GM12878 (cell line): ENCODE measurements at regions not wholly inside any gene's neighbourhood (a gene's known extent, or its start where the extent isn't known, plus 50 kb on each side); places are given as distances from the start of the nearest gene placed in this dataset.

ENCODE experiments used
- ATAC-seq: fragments of 200-7000 bp; cut with Tn5 transposase; 3 replicates; pipeline ENCODE4 v1.9.1; 2020; ENCODE audit warnings: mild to moderate bottlenecking, moderate library complexity
- BruUV-seq: library from RNA; stranded (reverse); fragments of 400-500 nt; replicated peaks from 2 replicates; lab custom pipeline; 2021; lab: Mats Ljungman, UMichigan
- CTCF ChIA-PET: fragments of 300-600 bp; sonication (Branson Sonifier 250); formaldehyde crosslinking; extraction: SDS; loops from one replicate; lab custom pipeline; 2021; ENCODE audit warnings: inconsistent platforms; lab: Yijun Ruan, JAX
- POLR2A ChIA-PET: fragments of 350-600 bp; formaldehyde crosslinking; extraction: SDS; loops from one replicate; lab custom pipeline; 2021; ENCODE audit warnings: inconsistent platforms; lab: Charles Lee
- RAD21 ChIA-PET: fragments of 300-600 bp; sonication (Branson Sonifier 250); formaldehyde crosslinking; loops from one replicate; lab custom pipeline; 2023; ENCODE audit warnings: antibody characterized with exemption; ENCODE audit not compliant: unreplicated experiment; lab: Charles Lee
- SMC1A ChIA-PET: fragments of 300-600 bp; sonication (Branson Sonifier 250); formaldehyde crosslinking; loops from one replicate; lab custom pipeline; 2023; ENCODE audit not compliant: unreplicated experiment, uncharacterized antibody; lab: Charles Lee
- DNase-seq: peaks from one replicate; pipeline ENCODE4 v3.0.0-alpha.2; 2011; ENCODE audit warnings: low read depth, low spot score
- FAIRE-seq: peaks from 3 replicates; lab custom pipeline; 2011; peaks lifted over from hg19 to GRCh38; lab: Jason Lieb, UNC
- H2AFZ ChIP-seq: 2 replicates; pipeline ENCODE4 v1.6.0; 2011; ENCODE audit warnings: low read depth, low read length, control low read depth; ENCODE audit not compliant: control insufficient read depth
- H3K27ac ChIP-seq: 2 replicates; pipeline ENCODE4 v1.5.1; 2011; ENCODE audit warnings: control low read depth; ENCODE audit not compliant: control insufficient read depth, insufficient read depth
- H3K27me3 ChIP-seq, 2 experiments: replicated peaks in 1 of 2; 2 replicates each; pipeline versions ENCODE4 v1.6.0 to v1.6.1; 2011; ENCODE audit warnings: low read length in 1 of 2; ENCODE audit not compliant: control insufficient read depth in 2 of 2, insufficient read depth in 2 of 2
- H3K36me3 ChIP-seq, 2 experiments: 2 replicates each; pipeline ENCODE4 v1.5.1; 2011; ENCODE audit warnings: low read length in 1 of 2; ENCODE audit not compliant: control insufficient read depth in 2 of 2, insufficient read depth in 2 of 2
- H3K4me1 ChIP-seq: 2 replicates; pipeline ENCODE4 v1.6.1; 2011; ENCODE audit warnings: mild to moderate bottlenecking, low read length, moderate library complexity, mixed read lengths; ENCODE audit not compliant: control insufficient read depth, insufficient read depth
- H3K4me2 ChIP-seq: 2 replicates; pipeline ENCODE4 v1.6.0; 2011; ENCODE audit warnings: control low read depth; ENCODE audit not compliant: control insufficient read depth, insufficient read depth
- H3K4me3 ChIP-seq: fragments of 200-600 bp; sonication (generic); 2 replicates; pipeline ENCODE4 v1.5.1; 2016
- H3K79me2 ChIP-seq: 2 replicates; pipeline ENCODE4 v1.6.0; 2011; ENCODE audit warnings: low read length; ENCODE audit not compliant: control insufficient read depth, insufficient read depth
- H3K9ac ChIP-seq: 2 replicates; pipeline ENCODE4 v1.8.0; 2011; ENCODE audit warnings: low read length, control low read depth, mixed read lengths; ENCODE audit not compliant: control insufficient read depth, insufficient read depth
- H3K9me3 ChIP-seq: replicated peaks from 3 replicates; pipeline ENCODE4 v1.5.1; 2011; ENCODE audit warnings: mild to moderate bottlenecking, low read length; ENCODE audit not compliant: control insufficient read depth, insufficient read depth
- H4K20me1 ChIP-seq: 2 replicates; pipeline ENCODE4 v1.6.0; 2011; ENCODE audit not compliant: control insufficient read depth, insufficient read depth
- CEBPB ChIP-seq, 2 experiments: fragments of 150-350 bp in 1 of 2; IDR thresholded peaks; 2 replicates each; pipeline ENCODE4 v1.6.1; 2012 to 2014; ENCODE audit warnings: low read depth in 2 of 2, low read length in 2 of 2, borderline replicate concordance in 1 of 2, inconsistent platforms in 1 of 2
- CHD2 ChIP-seq: IDR thresholded peaks from 2 replicates; pipeline ENCODE4 v1.6.1; 2011; ENCODE audit warnings: low read depth, low read length, improper control_type of control experiment, borderline replicate concordance
- CHD4 ChIP-seq: fragments of 200-600 bp; sonication (generic); IDR thresholded peaks from 2 replicates; pipeline ENCODE4 v1.6.1; 2016; ENCODE audit warnings: mild to moderate bottlenecking
- DPF2 ChIP-seq: fragments of 450-650 bp; IDR thresholded peaks from 2 replicates; pipeline ENCODE4 v1.6.1; 2017; ENCODE audit warnings: mild to moderate bottlenecking
- EGR1 ChIP-seq, 2 experiments: IDR thresholded peaks; 1 replicate in 1 of 2; 2 replicates in 1 of 2; pipeline ENCODE4 v1.6.1; 2011 to 2012; ENCODE audit warnings: low read depth in 2 of 2, low read length in 2 of 2, borderline replicate concordance in 1 of 2, mild to moderate bottlenecking in 1 of 2, moderate library complexity in 1 of 2
- KAT2A ChIP-seq: conservative IDR thresholded peaks from 2 replicates; pipeline ENCODE4 v1.6.1; 2011; ENCODE audit warnings: low read depth, low read length; ENCODE audit not compliant: control insufficient read depth
- RB1 ChIP-seq: fragments of 450-650 bp; formaldehyde crosslinking; IDR thresholded peaks from 2 replicates; pipeline ENCODE4 v1.6.1; 2017; ENCODE audit warnings: mild to moderate bottlenecking, borderline replicate concordance
- SPI1 ChIP-seq: IDR thresholded peaks from 2 replicates; pipeline ENCODE4 v1.6.1; 2011; ENCODE audit warnings: low read depth, mild to moderate bottlenecking, low read length, moderate library complexity, borderline replicate concordance; ENCODE audit not compliant: insufficient read depth
- YY1 ChIP-seq: IDR thresholded peaks from 2 replicates; pipeline ENCODE4 v1.6.1; 2011; ENCODE audit warnings: low read depth, mild to moderate bottlenecking, low read length
- WGBS: methylation state at CpG from one replicate; pipeline ENCODE4 v1.1.6; 2016; ENCODE audit warnings: low lambda C conversion rate; ENCODE audit not compliant: insufficient replicate concordance, insufficient coverage; ENCODE audit errors: missing lambda C conversion rate; 5-methylcytosine and 5-hydroxymethylcytosine counted together
- in situ Hi-C: fragments of 300-500 bp; cut with MboI; formaldehyde crosslinking; loops from 9 replicates; pipeline ENCODE4 v1.14.3; 2018; ENCODE audit warnings: mixed read lengths
- intact Hi-C: fragments of 100-400 bp; cut with micrococcal nuclease; formaldehyde crosslinking; loops from one replicate; pipeline ENCODE4 v1.14.2; 2022; ENCODE audit not compliant: unreplicated experiment
- TF ChIP-seq, protein P1 (sequence below): fragments of 150-350 bp; IDR thresholded peaks from 2 replicates; pipeline ENCODE4 v1.6.1; 2014; ENCODE audit warnings: mild to moderate bottlenecking, low read depth, low read length

DNA sequence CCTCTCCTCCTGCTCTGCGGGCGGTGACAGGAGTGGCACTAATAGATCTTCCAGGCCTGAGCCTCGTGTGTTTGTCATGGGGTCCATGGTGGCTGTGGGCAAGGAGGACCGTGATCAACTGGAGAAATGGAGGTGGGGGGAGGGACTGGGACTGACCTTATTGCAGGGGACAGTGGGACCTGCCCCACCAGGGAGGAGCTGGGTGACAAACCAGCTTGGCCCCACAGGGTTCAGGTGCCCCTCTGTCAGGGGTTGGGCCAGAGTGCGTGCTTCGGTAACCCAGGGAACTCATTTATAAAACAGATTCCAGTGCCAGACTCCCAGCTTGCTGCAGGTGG is 366.5 kb downstream of the BCOR start (continued):
- TF ChIP-seq CEBPB (IDR thresholded peaks at IDR 0.05; ENCODE audit: borderline replicate concordance in 1 of 2, low read depth in 2 of 2, low read length in 2 of 2): no peak
- no peak for TF ChIP-seq CHD2
- TF ChIP-seq SPI1: no peak
- TF ChIP-seq RB1: no peak

DNA sequence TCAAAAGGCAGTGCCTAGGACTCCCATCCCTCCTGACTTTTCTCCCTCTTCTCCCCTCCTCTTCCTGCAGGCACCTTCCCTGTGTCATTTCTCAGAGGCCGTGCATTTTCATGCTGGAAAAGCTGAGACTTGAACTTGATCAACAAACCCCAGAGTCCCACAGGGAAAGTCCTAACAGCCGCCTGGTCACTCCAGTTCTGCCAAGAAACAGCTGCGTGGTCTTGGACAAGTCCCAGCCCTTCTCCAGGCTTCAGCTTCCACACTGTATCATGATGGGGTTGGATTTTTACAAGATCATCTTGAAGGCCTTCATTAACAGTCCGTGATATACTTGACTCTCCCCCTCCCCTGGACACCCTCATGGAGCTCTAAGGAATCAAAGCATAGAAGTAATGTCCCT is 366.0 kb downstream of the BCOR start:
- Histone ChIP-seq H3K4me1 (no peaks in the 10 kb centered on the region), H3K27ac (no peak overlapping the region), H2AFZ (no peak overlapping the region), H3K4me2 (no peak overlapping the region), H4K20me1 (no peaks in the 10 kb centered on the region; the same call in 1 of the 2 replicates), H3K79me2 (no peaks in the 10 kb centered on the region), H3K9me3 (no peaks in the 10 kb centered on the region; the same call in 2 of the 3 replicates), H3K9ac (no peak overlapping the region), H3K4me3 (no peak overlapping the region), H3K36me3 (no peaks in the 10 kb centered on the region), H3K27me3 (peaks cover 1 to 3% of the 10 kb centered on the region in 2 experiments; a peak in 2 of 4 replicates)
- FAIRE-seq (no peak), ATAC-seq (no peak), DNase-seq (no peak)
- ChIA-PET RAD21 (no interaction called here), SMC1A (interaction anchor here (1.2 kb wide), 1 partner anchor 12 kb away, joined by 3 read pairs; no protein-coding TSS in a partner anchor), POLR2A (no interaction called here), CTCF (interaction anchor here (1.1 to 1.4 kb wide), 3 partner anchors 12 to 123 kb away, joined by 3 to 4 read pairs (median 4); no protein-coding TSS in a partner anchor)
- WGBS: 37% methylated on average over 4 of the region's 4 CpGs
- TF ChIP-seq YY1 (no peak), EGR1 (IDR thresholded peaks at IDR 0.05; ENCODE audit: borderline replicate concordance in 1 of 2, low read depth in 2 of 2, low read length in 2 of 2) (no peak), KAT2A (no peak), CHD4 (no peak), DPF2 (no peak)
- TF ChIP-seq, protein P1, sequence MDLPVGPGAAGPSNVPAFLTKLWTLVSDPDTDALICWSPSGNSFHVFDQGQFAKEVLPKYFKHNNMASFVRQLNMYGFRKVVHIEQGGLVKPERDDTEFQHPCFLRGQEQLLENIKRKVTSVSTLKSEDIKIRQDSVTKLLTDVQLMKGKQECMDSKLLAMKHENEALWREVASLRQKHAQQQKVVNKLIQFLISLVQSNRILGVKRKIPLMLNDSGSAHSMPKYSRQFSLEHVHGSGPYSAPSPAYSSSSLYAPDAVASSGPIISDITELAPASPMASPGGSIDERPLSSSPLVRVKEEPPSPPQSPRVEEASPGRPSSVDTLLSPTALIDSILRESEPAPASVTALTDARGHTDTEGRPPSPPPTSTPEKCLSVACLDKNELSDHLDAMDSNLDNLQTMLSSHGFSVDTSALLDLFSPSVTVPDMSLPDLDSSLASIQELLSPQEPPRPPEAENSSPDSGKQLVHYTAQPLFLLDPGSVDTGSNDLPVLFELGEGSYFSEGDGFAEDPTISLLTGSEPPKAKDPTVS: no peak
- no TSS peak for BruUV-seq
- in situ Hi-C loops (no loop called here), intact Hi-C loops (loop anchor here (2.0 to 10.0 kb wide), 2 partner anchors 437 to 733 kb away; no protein-coding TSS in a partner anchor)
